ENCODE measurements at regions not wholly inside any gene's neighbourhood (a gene's known extent, or its start where the extent isn't known, plus 50 kb on each side); places are given as distances from the start of the nearest gene placed in this dataset.
"Not testable (repeated sequence)": the region's sequence is repeated elsewhere in the genome, so short reads cannot be mapped to it uniquely, and the experiment has no call there.

DNA sequence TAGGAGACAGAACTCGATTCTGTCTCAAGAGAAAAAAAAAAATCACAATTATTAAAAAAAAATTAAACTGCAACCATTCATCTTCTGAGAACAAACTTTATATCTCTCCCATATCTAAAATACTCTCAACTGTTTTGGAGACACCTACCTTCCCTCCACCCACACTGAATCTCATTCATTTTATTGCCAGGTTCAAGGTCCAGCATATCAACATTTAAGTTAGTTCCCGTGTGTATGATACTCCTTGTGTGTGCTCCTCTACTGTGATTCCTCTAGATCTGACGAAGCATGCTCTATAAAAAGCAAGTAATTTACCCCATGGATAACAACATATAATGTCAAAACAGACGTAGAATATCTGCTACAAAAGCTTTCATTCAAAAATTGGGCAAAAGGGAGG, 351.8 kb upstream of the SORCS1 start:
- Mint-ChIP-seq H3K4me3 (no peak overlapping the region), H3K27ac (ENCODE audit: unreplicated experiment) (no peak overlapping the region), H3K9me3 (peaks cover 3% of the 10 kb centered on the region), H3K27me3 (ENCODE audit: low read depth) (no peaks in the 10 kb centered on the region), H3K4me1 (peaks cover 10% of the 10 kb centered on the region), H3K36me3 (ENCODE audit: low read depth) (no peaks in the 10 kb centered on the region)
- DNase-seq (ENCODE audit: low read depth, low spot score), result no peak
- TF ChIP-seq, protein P1, sequence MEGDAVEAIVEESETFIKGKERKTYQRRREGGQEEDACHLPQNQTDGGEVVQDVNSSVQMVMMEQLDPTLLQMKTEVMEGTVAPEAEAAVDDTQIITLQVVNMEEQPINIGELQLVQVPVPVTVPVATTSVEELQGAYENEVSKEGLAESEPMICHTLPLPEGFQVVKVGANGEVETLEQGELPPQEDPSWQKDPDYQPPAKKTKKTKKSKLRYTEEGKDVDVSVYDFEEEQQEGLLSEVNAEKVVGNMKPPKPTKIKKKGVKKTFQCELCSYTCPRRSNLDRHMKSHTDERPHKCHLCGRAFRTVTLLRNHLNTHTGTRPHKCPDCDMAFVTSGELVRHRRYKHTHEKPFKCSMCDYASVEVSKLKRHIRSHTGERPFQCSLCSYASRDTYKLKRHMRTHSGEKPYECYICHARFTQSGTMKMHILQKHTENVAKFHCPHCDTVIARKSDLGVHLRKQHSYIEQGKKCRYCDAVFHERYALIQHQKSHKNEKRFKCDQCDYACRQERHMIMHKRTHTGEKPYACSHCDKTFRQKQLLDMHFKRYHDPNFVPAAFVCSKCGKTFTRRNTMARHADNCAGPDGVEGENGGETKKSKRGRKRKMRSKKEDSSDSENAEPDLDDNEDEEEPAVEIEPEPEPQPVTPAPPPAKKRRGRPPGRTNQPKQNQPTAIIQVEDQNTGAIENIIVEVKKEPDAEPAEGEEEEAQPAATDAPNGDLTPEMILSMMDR (conservative IDR thresholded peaks at IDR 0.05), result no peak

DNA sequence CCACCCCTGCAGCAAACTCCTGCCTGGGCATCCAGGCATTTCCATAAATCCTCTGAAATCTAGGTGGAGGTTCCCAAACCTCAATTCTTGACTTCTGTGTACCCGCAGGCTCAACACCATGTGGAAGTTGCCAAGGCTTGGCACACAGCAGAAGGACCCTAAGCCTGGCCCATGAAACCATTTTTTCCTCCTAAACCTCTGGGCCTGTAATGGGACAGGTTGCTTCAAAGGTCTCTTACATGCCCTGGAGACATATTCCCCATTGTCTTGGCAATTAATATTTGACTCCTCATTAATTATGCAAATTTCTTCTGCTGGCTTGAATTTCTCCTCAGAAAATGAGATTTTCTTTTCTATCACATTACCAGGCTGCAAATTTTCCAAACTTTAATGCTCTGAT, 339.5 kb upstream of the SORCS1 start:
- not testable (repeated sequence) for H3K4me3 Mint-ChIP-seq; DNase-seq (ENCODE audit: low read depth, low spot score); H3K36me3 Mint-ChIP-seq (ENCODE audit: low read depth); H3K9me3 Mint-ChIP-seq; H3K27ac Mint-ChIP-seq (ENCODE audit: unreplicated experiment); H3K27me3 Mint-ChIP-seq (ENCODE audit: low read depth); H3K4me1 Mint-ChIP-seq

DNA sequence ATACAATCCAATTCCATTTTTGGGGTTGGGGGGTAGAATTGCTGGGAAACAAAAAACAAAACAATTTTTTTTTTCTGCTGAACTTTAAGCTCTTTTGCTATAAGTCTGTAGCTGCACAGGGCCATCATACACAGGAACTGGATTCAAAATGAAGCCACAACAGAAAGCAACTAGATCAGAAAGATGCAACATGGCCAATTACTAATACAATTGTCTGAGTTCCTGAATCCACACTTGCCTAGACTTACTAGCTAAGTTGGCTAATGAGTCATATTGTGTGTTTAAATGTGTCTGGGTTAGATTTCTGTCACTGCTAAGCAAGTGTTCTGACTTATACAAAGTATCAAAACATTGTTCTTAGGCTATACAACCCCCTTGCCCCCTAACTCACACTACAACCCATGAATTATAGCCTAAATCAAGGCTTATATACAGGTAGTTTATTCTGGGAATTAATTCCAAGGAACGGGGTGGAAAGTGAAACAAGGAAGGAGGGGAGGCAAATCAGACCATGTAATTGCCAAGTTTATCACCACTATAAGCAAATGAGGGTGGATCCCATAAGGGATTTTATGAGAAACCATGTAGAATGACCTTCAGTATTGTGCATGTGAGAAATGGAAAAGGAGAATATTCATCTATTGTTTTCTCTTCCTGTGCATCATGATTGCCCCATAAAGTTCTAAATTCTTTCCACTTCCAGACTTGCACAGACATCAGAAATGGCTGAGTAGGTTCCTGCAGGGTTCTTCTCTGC, 337.9 kb upstream of the SORCS1 start:
- Mint-ChIP-seq H3K27ac (ENCODE audit: unreplicated experiment) (no peak overlapping the region), H3K4me1 (no peaks in the 10 kb centered on the region), H3K36me3 (ENCODE audit: low read depth) (peaks cover 10% of the 10 kb centered on the region), H3K27me3 (ENCODE audit: low read depth) (no peaks in the 10 kb centered on the region), H3K4me3 (no peak overlapping the region), H3K9me3 (peaks cover 9% of the 10 kb centered on the region)
- TF ChIP-seq, protein P1 (conservative IDR thresholded peaks at IDR 0.05), result no peak
- no peak for DNase-seq (ENCODE audit: low read depth, low spot score)

DNA sequence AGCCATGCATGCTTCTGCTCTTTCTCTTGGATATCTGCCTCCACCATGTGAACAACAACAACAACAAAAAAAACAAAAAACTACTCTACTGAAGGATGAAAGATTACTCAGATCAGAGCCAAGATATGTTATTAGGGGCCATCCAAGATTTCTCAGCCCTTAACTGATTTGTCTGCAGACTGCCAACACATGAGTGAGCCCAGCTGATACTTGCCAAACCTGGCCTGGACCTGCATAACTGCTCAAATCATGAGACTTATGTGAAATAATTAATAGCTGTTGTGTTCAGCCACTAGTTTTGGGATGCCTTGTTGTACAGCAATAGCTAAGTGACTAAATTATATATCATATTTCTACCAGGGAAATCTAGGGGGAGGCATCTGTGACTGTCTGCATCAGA, 334.5 kb upstream of the SORCS1 start:
- Mint-ChIP-seq H3K27ac (ENCODE audit: unreplicated experiment) (no peak overlapping the region), H3K27me3 (ENCODE audit: low read depth) (no peaks in the 10 kb centered on the region), H3K9me3 (peaks cover 6% of the 10 kb centered on the region), H3K4me3 (no peak overlapping the region), H3K36me3 (ENCODE audit: low read depth) (peaks cover 7% of the 10 kb centered on the region), H3K4me1 (no peaks in the 10 kb centered on the region)
- TF ChIP-seq, protein P1 (conservative IDR thresholded peaks at IDR 0.05), result no peak
- DNase-seq (ENCODE audit: low read depth, low spot score), result no peak

DNA sequence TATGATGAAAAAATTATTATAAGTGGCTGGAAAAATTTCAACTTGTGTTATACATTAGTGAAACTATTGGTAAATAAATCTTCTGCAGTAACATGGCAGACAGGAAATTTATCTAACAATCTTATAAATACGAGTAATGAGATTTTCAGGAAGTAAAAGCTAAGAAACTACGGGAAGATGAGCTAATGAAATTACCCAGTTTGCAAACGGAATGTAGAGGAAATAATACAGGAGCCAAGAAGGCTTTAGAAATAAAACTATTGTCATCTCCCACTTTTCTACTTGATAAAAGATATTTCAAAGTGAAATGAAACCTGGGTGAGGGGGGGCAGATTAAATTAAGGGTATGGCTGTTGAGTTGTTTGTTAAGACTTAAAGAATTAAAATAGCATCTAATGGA, 332.5 kb upstream of the SORCS1 start:
- Mint-ChIP-seq H3K4me3 (no peak overlapping the region), H3K27me3 (ENCODE audit: low read depth) (no peaks in the 10 kb centered on the region), H3K4me1 (no peaks in the 10 kb centered on the region), H3K9me3 (no peaks in the 10 kb centered on the region), H3K36me3 (ENCODE audit: low read depth) (peaks cover 3% of the 10 kb centered on the region), H3K27ac (ENCODE audit: unreplicated experiment) (no peak overlapping the region)
- no peak for DNase-seq (ENCODE audit: low read depth, low spot score)
- TF ChIP-seq, protein P1 (conservative IDR thresholded peaks at IDR 0.05), result no peak

DNA sequence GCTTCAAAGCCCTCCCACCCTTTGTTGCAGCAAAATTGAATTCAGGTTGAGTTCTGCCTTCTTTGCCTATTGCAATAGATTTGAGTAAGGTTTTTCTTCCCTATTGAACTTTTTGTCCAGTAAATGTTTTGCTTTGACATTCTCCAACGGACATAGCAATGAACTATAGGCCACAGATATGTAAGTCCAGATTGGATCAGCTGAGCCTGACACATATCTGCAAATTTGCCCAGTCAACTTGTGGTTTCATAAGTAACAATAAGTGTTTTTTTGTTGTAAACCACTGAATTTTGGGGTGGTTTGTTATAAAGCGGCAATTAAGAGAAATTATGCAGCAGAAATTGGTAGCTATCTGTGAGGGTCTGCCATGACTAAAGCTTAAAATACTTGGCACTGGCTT, 332.1 kb upstream of the SORCS1 start:
- no peak for DNase-seq (ENCODE audit: low read depth, low spot score)
- Mint-ChIP-seq H3K36me3 (ENCODE audit: low read depth) (peaks cover 1% of the 10 kb centered on the region), H3K27ac (ENCODE audit: unreplicated experiment) (no peak overlapping the region), H3K4me3 (no peak overlapping the region), H3K4me1 (no peaks in the 10 kb centered on the region), H3K9me3 (no peaks in the 10 kb centered on the region), H3K27me3 (ENCODE audit: low read depth) (no peaks in the 10 kb centered on the region)
- TF ChIP-seq, protein P1 (conservative IDR thresholded peaks at IDR 0.05), result no peak

All from neural crest cell (in vitro differentiated cells).